PC-9 (cell line): ENCODE measurements at regions not wholly inside any gene's neighbourhood (a gene's known extent, or its start where the extent isn't known, plus 50 kb on each side); places are given as distances from the start of the nearest gene placed in this dataset.

ENCODE experiments used
- EZH2 ChIP-seq: fragments of 200-600 bp; sonication (generic); IDR thresholded peaks from 2 replicates; pipeline ENCODE4 v1.8.0; 2017; ENCODE audit warnings: antibody characterized with exemption, low read depth
- TF ChIP-seq, protein P1 (sequence below): fragments of 200-600 bp; sonication (generic); conservative IDR thresholded peaks from 2 replicates; pipeline ENCODE4 v1.6.1; 2017; ENCODE audit warnings: mixed run types, antibody characterized with exemption, mild to moderate bottlenecking, moderate library complexity

DNA sequence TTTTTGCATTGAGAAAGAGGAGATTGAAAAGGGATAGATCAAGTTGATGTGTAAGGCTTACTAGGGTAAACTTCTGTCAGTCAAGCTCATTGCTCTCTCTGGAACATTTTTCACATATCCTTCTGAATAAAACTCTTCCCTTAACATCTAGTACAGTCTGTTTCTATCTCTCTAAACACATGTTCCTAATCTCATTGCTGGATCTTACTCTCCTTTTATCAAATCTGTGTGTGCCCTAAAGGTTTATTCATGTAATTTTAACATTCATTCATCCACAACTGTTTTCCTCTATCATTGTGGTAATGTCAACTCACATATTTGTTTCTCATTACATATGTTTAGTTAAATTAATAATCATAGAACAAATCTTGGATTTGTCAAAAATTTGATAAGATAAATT lies 277.9 kb upstream of the GULP1 start:
- TF ChIP-seq, protein P1, sequence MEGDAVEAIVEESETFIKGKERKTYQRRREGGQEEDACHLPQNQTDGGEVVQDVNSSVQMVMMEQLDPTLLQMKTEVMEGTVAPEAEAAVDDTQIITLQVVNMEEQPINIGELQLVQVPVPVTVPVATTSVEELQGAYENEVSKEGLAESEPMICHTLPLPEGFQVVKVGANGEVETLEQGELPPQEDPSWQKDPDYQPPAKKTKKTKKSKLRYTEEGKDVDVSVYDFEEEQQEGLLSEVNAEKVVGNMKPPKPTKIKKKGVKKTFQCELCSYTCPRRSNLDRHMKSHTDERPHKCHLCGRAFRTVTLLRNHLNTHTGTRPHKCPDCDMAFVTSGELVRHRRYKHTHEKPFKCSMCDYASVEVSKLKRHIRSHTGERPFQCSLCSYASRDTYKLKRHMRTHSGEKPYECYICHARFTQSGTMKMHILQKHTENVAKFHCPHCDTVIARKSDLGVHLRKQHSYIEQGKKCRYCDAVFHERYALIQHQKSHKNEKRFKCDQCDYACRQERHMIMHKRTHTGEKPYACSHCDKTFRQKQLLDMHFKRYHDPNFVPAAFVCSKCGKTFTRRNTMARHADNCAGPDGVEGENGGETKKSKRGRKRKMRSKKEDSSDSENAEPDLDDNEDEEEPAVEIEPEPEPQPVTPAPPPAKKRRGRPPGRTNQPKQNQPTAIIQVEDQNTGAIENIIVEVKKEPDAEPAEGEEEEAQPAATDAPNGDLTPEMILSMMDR, result no peak
- no peak for TF ChIP-seq EZH2
